CD4-positive, alpha-beta T cell treated with Interleukin-1 beta for 1 hour (primary cell): ENCODE measurements at regions not wholly inside any gene's neighbourhood (a gene's known extent, or its start where the extent isn't known, plus 50 kb on each side); places are given as distances from the start of the nearest gene placed in this dataset.

Experiments
- DNase-seq, 2 donors: peaks; one replicate each; pipeline ENCODE4 v3.0.0-alpha.2; 2020 to 2022

DNA sequence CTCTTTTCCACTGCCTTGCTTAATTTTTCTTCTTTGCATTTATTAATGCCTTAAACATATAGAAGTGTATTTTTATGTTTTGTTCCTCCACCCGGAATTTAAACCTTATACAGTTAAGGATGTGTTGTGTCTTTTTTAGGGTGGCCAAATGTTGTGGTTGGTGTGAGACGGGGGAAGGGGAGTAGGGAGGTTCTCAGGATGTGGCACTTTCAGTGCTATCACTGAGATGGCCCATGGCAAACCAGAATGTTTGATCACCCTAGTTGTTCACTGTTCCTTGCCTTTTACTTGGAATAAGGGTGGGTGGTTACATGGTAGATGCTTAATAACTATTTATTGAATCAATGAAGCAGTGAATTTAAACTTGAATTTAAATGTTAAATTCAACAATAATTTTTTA lies 216.0 kb upstream of the SLITRK1 start:
- DNase-seq, result no peak

DNA sequence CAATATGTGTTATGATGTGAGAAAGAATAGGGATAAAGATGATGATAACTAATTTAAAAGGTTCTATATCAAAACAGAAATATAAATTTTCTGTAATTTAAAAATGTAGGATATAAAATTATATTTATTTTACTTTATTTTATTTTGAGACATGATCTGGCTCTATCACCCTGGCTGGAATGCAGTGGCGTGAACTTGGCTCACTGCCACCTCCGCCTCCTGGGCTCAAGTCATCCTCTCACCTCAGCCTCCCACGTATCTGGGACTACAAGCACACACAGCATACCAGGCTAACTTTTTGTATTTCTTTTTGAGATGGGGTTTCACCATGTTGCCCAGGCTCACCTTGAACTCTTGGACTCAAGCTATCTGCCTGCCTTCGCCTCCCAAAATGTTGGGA lies 214.9 kb upstream of the SLITRK1 start:
- no peak for DNase-seq

DNA sequence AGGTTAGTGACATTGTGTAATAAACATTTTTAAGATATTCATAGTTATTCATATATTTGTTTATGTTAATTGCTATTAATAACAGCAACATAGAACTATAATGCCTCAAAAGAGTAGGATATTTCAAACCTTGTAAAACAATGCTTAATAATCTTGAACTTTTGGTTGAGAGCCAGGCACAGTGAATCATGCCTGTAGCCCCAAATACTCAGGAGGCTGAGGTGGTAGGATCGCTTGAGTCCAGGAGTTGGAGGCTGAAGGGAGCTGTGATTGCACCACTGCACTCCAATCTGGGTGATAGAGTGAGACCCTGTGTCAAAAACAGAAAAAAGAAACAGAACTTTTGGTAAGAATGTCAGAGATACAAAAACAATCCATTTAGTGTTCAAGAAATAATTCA lies 213.9 kb upstream of the SLITRK1 start:
- DNase-seq, result no peak

DNA sequence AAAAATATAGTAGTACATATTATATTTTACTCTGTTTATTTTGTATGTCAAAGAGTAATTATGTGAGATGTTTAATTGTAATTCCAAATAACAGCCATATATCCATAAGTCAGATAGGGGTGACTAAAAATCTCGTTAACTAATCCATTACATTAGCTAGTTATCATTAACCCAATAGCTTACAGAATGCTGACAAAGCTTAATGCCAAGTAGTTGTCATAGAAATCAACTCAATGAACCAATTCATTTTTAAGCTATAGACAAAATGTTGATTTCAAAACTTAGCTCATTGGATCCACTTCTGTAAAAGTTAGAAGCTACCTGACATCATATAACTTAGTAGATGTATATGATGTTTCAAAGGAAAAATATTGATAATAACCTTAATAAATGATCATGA lies 206.7 kb upstream of the SLITRK1 start:
- DNase-seq, result no peak

DNA sequence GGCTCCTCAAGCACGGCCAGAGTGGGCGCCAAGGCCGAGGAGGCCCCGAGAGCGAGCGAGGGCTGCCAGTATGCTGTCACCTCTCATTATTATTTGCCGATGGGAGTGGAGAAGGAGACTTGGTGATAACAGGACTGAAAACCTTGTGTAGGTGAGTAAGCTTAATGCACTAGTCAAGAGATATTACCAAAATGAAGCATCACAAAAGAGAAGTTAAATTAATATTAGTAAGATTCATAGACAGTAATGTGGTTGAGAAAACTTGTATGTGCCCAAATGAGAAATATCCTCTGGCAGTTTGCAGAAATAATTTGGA lies 204.5 kb upstream of the SLITRK1 start:
- no peak for DNase-seq

DNA sequence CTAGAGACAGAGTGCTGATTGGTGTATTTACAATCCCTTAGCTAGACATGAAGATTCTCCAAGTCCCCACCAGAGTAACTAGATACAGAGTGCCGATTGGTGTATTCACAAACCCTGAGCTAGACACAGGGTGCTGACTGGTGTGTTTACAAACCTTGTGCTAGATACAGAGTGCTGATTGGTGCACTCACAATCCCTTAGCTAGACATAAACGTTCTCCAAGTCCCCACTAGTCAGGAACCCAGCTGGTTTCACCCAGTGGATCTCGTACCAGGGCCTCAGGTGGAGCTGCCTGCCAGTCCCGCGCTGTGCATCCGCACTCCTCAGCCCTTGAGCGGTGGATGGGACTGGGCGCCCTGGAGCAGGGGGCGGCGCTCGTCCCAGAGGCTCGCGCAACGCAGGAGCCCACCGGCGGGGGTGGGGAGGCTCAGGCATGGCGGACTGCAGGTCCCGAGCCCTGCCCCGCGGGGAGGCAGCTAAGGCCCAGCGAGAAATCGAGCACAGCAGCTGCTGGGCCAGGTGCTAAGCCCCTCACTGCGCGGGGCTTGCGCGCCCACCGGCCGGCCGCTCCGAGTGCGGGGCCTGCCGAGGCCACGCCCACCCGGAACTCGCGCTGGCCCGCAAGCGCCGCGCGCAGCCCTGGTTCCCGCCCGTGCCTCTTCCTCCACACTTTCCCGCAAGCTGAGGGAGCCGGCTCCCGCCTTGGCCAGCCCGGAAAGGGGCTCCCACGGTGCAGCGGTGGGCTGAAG lies 204.0 kb upstream of the SLITRK1 start:
- DNase-seq, result peak; percentile 17 to 21

DNA sequence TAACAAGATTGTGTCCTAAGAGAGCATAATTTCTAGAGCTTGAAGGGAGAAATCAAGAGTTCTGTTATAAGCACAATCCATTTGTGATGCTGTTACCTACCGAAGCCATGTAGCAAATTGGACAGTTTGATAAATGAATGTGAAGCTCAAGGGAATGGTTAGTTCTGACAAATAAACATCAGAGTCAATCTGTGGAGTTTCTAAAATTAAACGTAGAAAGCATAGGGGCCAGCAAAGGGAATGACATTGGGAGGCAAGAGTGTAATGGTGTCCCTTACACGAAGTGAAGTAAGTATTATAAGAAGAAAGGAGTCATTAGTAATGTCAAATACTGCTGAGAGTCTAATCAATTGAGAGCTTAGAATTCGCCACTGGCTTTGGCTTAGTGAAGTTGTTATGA lies 200.2 kb upstream of the SLITRK1 start:
- no peak for DNase-seq

DNA sequence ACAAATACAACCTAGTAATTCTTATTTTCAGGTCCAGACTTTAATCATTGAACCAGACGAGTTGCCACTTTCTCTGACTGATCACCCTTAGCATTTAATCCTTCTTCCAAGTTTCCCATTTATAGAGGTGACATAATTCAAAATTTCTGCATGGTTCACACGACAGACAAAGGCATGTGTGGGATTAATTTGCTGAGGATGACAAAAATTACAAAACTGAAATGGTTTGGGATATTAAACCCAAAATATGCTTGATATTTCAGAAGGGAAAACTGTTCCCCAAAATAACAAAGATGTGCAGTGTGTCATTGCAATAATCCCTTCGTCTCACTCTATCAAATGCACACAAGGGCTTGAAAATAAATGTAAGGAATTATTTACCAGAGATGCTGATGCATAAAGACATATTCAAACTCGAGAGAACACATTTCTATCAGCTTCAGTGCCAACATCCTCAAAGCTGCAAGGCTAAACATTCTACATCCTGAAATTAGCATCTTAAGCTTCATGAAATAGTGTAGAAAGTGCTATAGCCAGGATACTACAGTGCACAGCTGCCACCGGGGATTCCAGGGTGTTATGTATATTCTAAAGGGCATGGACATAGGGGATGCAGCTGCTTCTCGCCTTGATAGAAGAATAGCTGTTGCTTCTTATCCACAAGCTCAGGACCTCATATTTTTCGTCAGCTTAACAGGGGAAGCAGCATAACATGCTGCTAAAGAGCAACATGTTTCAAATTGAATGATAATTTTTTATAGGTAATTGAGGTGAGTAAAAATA lies 198.7 kb upstream of the SLITRK1 start:
- no peak for DNase-seq

DNA sequence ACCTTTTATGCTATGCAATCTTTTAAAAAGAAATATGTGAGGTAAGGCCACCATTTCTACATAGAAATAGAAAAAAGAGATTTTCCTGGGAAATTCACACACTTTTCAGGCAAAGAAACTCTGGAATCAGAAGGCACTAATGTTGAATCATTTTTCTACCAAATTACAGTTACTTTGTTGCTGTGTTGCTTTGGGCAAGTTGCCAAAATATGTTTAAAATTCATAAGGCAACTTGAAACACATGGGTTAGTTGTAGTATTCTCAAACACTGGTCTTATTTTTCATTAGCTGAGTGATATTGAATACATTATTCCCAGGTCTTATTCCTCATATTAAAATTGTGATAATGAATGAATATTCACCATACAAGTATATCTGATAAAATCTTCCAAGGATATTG lies 195.0 kb upstream of the SLITRK1 start:
- no peak for DNase-seq

DNA sequence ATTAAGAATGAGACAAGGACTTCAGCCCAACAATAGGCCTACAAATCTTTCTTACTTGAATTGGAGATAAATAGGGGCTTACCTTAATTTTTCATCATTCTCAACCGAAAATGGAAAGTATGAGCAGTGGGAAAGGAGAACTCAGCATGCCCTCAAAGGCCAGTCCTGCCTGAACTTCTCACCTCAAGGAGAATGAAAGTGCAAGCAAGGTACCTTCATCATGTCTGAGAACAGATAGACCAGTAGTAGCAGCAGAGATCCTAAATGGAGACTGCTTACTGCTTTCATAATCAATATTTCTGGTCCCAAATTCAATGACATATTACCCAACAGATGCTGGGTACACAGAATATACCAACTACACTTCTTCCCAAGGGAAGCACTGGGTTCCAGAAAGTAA lies 194.0 kb upstream of the SLITRK1 start:
- DNase-seq, result no peak

DNA sequence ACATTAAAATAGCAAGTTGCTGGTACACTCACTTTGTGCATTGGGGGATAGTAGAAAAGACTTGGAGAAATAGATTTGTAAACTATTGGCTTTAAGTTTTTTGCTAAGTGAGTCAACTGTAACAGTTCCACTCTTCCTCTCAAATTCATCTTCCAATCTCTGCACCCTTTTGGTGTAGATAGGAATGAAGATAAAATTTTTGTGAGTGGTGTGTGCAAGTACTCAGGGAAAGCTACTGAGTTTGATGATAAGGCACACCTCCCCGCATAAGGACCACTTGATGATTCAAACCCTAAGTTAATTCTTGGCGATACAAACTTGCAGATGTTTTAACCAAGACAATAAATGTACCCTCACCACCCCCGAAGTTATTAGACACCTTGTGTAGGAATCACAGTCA lies 168.3 kb upstream of the SLITRK1 start:
- DNase-seq, result no peak

DNA sequence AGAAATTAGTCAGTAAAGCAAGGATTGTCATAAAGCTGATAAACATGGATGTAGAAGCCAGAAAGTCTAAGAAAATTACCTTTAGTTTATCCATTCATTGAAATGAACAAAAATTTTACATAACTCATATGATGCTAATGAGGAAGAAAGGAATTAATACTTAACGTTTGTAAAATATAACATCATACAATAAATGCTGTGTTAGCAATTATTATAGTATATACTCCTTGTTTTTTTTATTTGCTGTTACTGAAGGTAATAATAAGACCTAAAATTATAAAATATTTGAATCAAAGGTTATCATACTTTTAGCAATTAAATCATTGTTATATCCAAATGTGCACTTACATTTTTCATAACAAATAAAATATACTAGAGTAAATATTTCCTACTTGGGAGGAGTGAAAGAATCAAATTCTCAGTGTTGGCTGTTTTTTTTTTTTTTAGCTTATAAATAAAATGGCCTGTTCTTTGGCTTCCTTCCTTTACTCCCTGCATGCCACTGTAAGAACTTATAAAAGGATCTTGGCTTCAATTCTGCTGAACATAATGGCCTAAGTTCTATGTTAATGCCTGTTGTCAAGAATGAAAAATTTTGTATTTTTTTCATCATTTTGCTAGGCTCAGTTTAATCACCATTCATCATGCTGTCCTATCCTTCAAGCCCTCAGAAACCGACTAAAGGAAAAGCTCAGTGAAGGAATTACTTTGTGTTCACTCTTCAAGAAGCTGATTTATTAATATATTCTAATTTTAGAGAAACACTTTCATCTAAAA lies 167.4 kb upstream of the SLITRK1 start:
- no peak for DNase-seq

DNA sequence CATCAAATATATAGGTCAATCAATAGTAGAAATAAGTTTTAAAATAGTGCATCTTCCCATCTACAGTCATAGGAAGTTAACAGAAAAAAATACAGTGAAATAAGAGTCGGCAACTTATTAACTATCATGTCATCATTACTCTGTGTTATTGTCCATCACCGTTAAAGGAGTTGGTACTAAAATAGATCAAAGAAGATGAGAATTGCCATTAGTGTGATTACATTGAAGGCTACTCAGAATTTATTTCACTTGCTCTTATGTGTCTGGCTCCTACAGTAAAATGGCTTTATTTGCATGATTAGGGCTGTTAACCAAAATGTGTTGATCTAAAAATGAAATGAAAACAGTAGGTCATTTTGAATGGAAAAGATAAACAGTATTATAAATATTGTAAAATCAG lies 162.5 kb upstream of the SLITRK1 start:
- DNase-seq, result no peak

DNA sequence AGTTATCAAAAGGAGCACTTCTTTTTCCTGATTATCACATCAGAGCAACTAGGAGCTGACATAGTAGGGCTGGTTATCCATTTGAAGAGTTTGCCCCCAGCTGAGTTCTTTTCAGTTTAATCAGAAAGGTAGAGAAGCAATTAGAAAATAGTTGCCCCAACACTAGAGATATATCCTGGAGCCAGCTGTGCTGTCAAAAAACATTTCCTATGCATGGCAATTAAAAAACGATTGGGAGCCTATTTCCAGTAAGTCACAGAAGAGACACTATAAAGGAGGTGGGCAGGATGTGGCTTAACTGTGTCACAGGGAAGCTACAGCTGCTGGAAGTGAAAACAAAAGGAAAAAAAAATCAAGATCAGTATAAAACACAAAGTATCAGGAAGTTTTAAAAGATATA lies 155.7 kb upstream of the SLITRK1 start:
- DNase-seq, result no peak

DNA sequence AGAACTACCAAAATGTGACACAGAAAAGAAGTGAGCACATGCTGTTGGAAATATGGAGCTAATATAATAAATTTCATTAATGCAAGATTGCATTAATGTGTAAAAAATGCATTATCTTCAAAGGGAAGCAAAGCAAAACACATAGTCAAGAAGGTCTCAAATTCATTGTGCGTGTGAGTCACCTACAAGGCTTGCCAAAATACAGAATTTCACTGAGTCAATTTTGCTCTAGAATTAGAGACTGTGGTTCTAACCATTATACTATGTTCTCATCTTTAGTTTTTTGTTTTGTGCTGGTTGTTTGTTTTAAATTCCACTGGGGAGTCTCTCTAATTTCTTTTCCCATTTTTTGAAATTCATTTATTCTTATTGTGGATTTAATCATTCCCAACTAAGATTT lies 149.8 kb upstream of the SLITRK1 start:
- no peak for DNase-seq

DNA sequence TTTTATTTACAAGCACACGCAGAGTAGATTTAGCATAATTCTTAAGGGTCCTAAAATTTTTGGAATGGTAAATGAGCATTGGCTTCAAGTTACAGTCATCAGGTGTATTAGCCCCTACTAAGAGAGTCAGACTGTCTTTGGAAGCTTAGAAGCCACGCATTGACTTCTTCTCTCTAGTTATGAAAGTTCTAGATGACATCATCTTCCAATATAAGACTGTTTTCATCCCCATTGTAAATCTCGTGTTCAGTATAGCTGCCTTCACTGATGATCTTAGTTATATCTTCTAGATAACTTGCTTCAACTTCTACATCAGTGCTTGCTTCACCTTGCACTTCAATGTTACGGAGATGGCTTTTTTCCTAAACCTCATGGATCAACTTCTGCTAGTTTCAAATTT lies 148.8 kb upstream of the SLITRK1 start:
- no peak for DNase-seq

DNA sequence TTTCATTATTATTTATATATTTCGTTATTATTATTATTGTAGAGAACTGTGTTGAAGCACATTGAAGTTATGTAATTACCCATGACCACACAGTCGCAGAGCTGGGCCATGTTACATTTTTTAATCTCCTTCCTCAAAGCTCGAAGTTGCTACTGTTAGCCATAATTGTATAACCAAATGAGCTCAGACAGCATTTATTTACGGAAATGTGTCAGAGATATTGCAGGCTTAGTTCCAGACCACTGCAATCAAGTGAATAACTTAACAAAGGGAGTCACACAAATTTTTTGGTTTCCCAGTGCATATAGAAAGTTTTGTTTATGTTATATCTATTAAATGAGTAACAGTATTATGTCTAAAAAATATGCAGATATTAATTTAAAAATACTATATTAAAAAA lies 147.1 kb upstream of the SLITRK1 start:
- no peak for DNase-seq

DNA sequence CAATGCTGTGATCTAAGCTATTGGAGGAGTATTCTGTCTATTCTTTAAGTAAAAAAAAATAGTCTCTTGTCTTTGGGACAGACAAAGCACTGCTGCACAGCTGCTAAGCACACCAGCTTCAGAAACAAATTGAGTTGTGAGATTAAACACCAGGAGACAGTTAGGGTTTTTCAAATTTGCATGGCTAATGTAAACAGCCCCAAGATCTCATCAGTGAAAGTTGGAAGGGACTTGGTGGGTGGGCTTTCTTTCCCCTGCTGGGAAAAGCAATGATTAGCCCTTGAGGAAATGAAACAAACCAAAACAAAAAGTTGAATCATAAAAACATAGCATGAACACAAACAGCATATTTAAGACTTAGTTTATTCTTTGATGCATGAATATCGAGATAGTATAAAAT lies 143.6 kb upstream of the SLITRK1 start:
- no peak for DNase-seq

DNA sequence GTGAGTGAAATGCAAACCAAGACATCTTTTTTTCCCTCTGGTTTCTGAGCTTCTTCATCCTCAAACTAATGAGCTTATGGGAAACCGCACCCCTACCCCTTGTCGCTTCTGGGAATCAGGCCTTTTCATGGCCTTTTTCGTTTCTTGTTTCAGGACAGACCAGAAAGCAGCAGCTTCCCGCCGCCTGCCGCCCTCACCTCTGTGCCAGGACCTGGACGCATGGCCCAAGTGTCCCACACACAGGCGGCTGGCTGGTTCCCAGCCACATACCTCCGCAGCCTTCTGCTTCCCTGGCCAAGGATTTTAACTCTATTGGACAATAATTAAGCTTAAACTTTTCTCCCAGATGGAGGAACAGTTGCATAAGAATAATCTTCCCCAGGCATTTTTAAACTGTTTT lies 114.1 kb upstream of the SLITRK1 start:
- DNase-seq, result no peak

DNA sequence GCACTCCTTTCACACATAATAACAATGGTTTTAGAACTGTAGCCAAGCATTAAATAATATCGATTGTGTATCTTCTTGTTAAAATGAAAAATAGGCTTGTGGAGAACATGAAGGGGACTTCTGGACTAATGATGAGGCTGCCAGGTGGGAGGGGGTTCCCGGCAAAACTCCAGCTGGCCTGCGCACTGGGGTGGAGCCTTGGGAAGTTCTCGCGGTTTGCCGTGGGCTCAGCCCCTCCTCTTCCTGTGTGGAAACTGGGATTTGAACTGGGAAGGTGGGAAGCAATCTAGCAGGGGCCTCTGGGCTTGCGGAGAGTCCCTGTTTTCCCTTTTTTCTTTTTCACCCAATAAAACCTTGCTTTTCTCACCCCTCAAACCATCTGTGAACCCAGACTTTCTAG lies 113.7 kb upstream of the SLITRK1 start:
- no peak for DNase-seq

DNA sequence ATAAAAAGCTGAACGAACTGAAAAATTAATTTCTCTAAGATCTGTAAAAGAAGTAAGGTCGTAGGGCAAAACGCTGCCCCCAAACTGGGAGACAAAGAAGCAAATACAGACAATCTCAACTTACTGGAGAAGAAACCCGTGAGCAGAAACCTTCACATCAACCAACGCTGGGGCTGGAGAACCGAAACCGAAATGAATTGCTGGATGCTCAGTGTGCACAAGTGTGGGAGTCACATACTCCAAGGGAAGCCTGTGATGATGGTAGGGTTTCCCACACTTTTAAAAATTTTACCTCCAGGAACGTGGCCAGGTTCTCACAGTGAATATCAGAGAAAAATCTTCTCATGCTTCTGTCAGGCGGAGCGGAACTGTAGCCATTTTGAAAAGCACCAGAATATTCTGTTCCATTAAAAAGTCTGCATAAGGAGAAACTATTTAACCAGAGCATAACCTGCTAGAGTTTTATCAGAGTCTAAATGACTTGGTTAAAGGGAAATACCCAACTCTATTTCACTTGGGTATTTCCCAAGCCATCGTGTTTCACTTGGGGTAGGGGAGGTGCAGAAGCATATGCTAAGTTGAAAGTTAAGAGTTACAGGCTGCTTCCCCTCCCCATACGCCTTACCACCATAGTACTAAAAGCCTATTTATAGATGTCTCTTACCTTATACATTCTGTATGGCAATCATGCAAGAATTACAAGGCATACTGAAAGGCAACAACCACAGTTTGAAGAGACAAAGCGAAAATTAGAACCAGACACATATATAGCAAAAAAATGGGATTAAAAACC lies 110.5 kb upstream of the SLITRK1 start:
- DNase-seq, result no peak

DNA sequence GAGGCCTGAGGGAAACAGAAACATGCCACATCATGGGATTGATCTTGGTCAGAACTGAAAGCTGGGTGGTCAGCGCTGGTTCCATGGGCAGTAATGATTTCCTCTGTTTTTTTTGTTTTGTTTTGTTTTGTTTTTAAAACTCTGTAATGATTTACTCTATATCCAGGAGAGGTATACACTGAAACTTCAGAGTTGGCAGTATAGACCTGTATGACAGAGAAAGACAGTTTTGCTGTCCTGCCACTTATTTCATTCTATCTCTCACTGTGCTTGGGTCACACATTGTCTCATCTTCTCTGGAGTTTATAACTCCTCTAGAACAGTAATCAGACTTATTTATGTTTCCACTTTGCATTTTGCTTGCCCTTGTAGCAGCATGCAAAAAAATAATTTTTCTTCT lies 105.1 kb upstream of the SLITRK1 start:
- DNase-seq, result no peak

DNA sequence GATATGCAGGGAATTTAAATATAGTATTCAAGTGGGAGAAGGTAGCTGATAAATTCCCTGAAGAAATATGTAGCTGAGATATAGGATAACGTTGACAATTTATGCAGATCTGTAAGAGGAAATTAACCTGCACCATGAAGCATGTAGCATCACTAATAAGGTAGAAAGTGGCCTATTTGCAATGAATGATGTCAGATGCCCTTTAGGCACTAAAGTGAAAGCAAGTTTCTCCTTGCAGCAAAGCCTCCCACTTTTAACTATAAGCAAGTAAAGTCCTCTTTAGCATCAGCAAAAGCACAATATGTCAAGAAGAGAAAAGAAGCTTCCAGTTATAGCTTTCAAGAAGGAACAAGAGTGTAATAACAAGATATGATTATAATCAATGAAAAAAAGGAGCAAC lies 102.5 kb upstream of the SLITRK1 start:
- no peak for DNase-seq
